PC-9 (cell line): ENCODE measurements at regions not wholly inside any gene's neighbourhood (a gene's known extent, or its start where the extent isn't known, plus 50 kb on each side); places are given as distances from the start of the nearest gene placed in this dataset.

Source experiments
- CTCF ChIP-seq: fragments of 200-600 bp; sonication (generic); conservative IDR thresholded peaks from 2 replicates; pipeline ENCODE4 v1.6.1; 2017; ENCODE audit warnings: mixed run types, antibody characterized with exemption, mild to moderate bottlenecking, moderate library complexity
- EZH2 ChIP-seq: fragments of 200-600 bp; sonication (generic); IDR thresholded peaks from 2 replicates; pipeline ENCODE4 v1.8.0; 2017; ENCODE audit warnings: antibody characterized with exemption, low read depth

- TF ChIP-seq CTCF (no peak), EZH2 (no peak)
These were observed 78.3 kb upstream of the RPL38 start for GRCh38 chr17:74125156-74125555.
